ENCODE measurements at regions not wholly inside any gene's neighbourhood (a gene's known extent, or its start where the extent isn't known, plus 50 kb on each side); places are given as distances from the start of the nearest gene placed in this dataset.
"Not testable (repeated sequence)": the region's sequence is repeated elsewhere in the genome, so short reads cannot be mapped to it uniquely, and the experiment has no call there.

DNA sequence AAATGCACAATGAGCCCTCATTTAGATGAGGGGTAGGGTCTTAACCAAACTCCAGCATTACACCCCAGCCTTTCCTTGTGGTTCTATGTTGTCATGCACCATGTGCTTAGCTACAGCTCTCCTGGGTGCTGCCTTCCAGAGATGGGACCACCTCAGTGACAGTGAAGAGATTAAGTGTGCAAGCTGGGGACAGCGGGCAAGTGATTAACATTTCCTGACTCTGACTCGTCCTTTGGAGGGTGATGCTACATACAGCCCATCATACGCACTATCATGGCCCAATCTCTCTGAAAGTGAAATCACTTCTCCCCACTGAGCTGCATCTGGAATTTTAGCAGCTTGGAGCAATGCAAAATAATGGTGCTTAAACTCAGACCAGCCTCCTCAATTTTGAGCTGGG lies 293.0 kb upstream of the PLGLB1 start:
- not testable (repeated sequence) for H3K27me3 ChIP-seq (replicated peaks; ENCODE audit: insufficient read depth); H3K4me3 ChIP-seq; H3K27ac ChIP-seq; H3K4me1 ChIP-seq (ENCODE audit: control insufficient read depth in 1 of 2, low read depth in 2 of 2); ATAC-seq (ENCODE audit: insufficient number of reproducible peaks, low FRiP score, low read depth); DNase-seq (ENCODE audit: low spot score); H3K9me3 ChIP-seq; H3K36me3 ChIP-seq

DNA sequence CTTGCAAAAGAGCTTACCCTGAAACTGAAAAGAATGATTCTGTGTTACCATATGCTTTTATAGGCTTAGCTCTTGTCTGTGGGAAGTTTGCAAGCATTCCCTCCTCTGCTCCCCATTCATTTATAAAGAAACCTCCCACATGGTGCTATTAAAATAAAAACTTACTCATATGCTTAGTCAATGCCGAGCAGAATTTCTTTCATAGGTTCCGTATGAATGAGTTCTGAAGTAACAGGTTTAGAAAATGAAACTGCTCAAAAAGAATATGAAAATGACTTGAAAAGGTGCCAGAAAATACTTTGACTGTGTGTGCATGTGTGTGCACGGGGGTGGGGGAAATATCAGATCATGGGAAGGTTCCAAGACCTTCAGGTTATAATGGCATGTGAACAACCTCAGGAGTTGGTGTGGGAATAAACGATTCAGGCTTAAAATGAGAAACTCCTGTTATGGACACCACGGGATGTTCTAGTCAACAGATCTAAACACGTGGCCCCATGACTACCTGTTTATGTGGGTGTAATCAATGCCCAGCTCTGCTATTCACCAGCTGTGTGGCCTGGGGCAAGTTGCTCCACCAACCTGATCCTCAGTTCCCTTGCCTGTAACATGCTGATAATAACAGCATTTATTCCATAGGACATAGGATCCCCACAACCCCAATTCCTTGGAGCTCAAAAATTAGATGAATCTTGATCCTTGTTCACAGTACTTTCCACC lies 293.7 kb upstream of the PLGLB1 start:
- DNase-seq (ENCODE audit: low spot score); H3K9me3 ChIP-seq; H3K36me3 ChIP-seq; H3K27me3 ChIP-seq (replicated peaks; ENCODE audit: insufficient read depth); ATAC-seq (ENCODE audit: insufficient number of reproducible peaks, low FRiP score, low read depth); H3K4me3 ChIP-seq; H3K27ac ChIP-seq; H3K4me1 ChIP-seq (ENCODE audit: control insufficient read depth in 1 of 2, low read depth in 2 of 2): not testable (repeated sequence)

DNA sequence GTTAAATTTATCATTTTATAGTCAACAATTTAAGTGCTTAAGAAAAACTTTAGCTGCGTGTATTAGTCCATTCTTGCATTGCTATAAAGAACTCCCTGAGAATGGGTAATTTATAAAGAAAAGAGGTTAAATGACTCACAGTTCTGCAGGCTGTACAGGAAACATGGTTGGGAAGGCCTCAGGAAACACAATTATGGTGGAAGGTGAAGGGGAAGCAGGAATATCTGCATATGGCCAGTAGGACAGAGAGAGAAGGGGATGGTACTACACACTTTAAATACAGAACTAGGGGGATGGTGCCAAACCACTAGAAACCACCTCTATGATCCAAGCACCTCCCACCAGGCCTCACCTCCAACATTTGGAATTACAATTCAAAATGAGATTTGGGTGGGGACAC lies 295.5 kb upstream of the PLGLB1 start:
- not testable (repeated sequence) for H3K27me3 ChIP-seq (replicated peaks; ENCODE audit: insufficient read depth); H3K36me3 ChIP-seq; H3K4me1 ChIP-seq (ENCODE audit: control insufficient read depth in 1 of 2, low read depth in 2 of 2); H3K27ac ChIP-seq; H3K4me3 ChIP-seq; H3K9me3 ChIP-seq; DNase-seq (ENCODE audit: low spot score); ATAC-seq (ENCODE audit: insufficient number of reproducible peaks, low FRiP score, low read depth)

DNA sequence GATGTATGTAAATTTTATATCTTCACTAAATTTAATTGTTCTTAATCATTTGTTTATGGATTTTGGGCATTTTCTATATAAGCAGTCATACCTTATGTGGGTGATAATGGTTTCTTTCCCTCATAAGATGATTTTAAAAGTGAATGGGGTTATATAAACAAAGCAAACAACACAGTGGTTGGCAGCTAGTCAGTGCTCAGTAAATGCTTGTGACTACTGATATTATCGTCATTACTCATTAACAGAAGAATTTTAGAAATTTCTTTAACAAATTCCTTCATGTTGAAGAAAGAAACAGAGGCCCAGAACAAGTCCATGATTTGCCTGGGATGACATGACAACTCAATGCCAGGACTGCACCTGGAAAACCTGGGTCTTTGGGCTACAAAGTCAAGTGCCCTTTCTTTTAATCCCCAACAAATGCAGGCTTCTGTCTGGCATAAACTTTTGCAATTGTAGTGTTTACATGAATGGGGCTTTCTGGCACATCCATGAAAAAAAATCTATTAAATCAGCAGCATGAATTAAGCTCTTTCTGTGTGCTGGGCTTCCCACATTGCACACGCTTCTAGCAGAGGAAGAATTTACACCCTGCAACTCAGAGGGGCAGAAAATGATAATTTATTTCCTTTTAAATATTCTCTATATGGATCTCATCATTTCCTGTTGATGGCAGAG lies 297.3 kb upstream of the PLGLB1 start:
- H3K27ac ChIP-seq; ATAC-seq (ENCODE audit: insufficient number of reproducible peaks, low FRiP score, low read depth): not testable (repeated sequence)

DNA sequence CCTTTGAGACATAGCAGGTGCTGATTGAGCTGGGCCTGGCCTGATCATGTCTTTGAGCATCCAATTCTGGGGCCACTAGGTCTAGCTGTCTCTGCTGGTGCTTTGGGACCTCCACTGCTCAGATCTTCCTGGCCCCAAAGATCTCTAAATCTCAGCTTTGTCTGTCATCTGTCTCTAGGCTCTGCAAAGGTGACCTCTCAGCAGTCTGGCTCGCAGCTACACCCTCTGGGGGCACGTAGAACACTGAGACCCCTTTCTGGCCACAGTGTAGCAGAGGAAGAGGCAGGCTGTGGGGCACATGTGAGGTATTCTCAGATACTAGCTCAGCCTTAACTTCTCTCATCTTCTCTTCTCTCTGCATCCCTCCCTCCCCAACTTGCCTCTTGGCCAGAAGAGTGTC lies 298.1 kb upstream of the PLGLB1 start:
- H3K27me3 ChIP-seq (replicated peaks; ENCODE audit: insufficient read depth); DNase-seq (ENCODE audit: low spot score); ATAC-seq (ENCODE audit: insufficient number of reproducible peaks, low FRiP score, low read depth): not testable (repeated sequence)

More for the DNA sequence above, 297.3 kb upstream of the PLGLB1 start:
- not testable (repeated sequence) for H3K36me3 ChIP-seq; H3K4me3 ChIP-seq; DNase-seq (ENCODE audit: low spot score); H3K9me3 ChIP-seq; H3K4me1 ChIP-seq (ENCODE audit: control insufficient read depth in 1 of 2, low read depth in 2 of 2); H3K27me3 ChIP-seq (replicated peaks; ENCODE audit: insufficient read depth)

DNA sequence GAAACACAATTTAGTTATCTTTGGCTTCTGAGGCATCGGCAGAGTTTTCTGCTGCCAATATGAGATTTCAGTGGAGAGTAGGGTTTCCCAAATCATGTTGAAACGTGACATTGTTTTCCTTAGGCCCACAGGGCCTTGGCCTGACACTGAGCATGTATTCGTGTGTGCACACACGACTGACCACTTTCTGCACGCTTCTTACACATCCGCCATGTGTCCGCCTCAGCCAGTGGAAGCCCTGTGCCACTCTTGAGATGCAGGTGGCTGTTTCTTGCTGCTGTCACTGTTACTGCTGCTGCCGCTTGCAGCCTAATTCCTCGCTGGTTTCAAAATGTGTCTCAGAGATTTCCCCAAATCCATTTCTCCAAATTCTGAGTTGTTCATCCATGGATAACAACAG lies 299.6 kb upstream of the PLGLB1 start:
- not testable (repeated sequence) for H3K27me3 ChIP-seq (replicated peaks; ENCODE audit: insufficient read depth); H3K4me1 ChIP-seq (ENCODE audit: control insufficient read depth in 1 of 2, low read depth in 2 of 2); ATAC-seq (ENCODE audit: insufficient number of reproducible peaks, low FRiP score, low read depth); H3K36me3 ChIP-seq; H3K4me3 ChIP-seq; H3K9me3 ChIP-seq; DNase-seq (ENCODE audit: low spot score); H3K27ac ChIP-seq

More for the DNA sequence above, 298.1 kb upstream of the PLGLB1 start:
- not testable (repeated sequence) for H3K36me3 ChIP-seq; H3K9me3 ChIP-seq; H3K27ac ChIP-seq; H3K4me3 ChIP-seq; H3K4me1 ChIP-seq (ENCODE audit: control insufficient read depth in 1 of 2, low read depth in 2 of 2)

DNA sequence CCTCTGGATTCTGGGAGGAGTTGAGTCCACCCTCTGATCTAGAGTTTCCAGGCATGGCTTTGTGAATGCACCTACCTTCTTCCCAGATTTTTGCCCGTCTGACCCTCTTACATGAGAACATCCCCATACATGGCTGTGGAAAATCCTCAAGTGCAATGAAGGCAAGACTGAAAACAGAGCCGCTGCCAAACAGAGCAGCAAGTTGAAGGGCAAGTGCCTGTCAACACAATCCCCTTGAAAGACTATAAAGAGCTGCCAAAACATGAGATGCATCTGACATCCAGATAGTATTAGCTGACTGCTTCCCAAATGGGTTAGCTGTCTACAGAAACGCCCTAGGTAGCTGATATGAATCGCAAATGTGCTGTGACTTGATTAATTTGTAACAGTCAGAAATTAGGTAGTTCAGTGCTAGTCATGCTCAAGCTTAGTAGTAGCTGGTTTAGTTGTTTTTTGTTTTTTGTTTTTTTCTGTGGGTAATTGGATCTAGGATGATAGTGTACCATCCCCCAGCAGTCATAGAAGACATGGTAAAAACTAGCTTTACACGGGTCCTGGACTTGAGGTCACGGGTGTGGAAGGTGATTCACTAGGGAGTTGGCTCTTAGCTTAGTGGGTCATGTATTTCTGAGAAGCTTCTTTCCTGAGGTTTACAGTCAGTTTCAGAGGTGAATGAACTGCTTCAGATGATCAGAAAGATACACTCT lies 302.8 kb upstream of the PLGLB1 start:
- not testable (repeated sequence) for H3K27me3 ChIP-seq (replicated peaks; ENCODE audit: insufficient read depth); H3K4me3 ChIP-seq; H3K4me1 ChIP-seq (ENCODE audit: control insufficient read depth in 1 of 2, low read depth in 2 of 2); DNase-seq (ENCODE audit: low spot score); ATAC-seq (ENCODE audit: insufficient number of reproducible peaks, low FRiP score, low read depth); H3K36me3 ChIP-seq; H3K27ac ChIP-seq; H3K9me3 ChIP-seq

DNA sequence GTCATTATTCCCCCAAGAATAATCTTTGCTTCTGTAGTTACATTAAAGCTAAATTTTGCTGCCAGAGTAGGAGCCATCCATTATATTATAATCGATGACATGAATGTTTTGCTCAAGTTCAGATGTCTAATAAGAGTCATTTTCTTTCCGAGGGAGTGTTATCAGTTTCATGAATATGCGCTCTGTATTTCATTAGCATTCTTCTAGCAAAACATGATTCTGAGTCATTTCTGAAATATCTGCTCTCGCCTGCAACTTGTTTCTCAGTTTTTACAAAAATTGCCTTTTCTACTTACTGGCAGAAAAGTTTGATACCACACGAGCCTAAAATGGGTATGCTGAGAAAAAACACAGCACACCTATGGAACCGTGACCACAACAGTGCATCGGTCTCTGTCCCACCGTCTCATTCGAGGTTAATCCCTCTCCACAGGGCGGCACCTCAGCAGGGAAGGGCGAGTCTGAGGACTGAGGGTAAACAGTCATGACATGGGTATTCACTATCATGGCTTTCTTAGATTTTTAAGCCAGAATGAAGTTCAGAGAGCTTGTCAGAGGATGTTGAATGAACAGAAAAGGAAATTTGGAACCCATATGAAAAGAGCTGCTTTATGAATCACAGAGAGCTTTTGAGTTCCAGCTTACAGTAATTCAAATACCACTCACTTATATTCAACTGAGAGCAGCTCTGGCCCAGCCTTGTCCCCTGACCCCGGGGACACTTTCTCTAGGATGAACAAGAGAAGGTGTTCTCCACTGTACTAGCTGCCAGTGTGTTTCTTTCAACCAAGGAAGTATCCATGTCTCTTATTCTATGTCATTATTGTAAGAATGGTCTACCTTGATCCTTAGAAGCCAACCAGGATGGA lies 303.6 kb upstream of the PLGLB1 start:
- H3K4me1 ChIP-seq (ENCODE audit: control insufficient read depth in 1 of 2, low read depth in 2 of 2); H3K4me3 ChIP-seq; H3K27me3 ChIP-seq (replicated peaks; ENCODE audit: insufficient read depth); ATAC-seq (ENCODE audit: insufficient number of reproducible peaks, low FRiP score, low read depth); H3K27ac ChIP-seq; H3K9me3 ChIP-seq; DNase-seq (ENCODE audit: low spot score); H3K36me3 ChIP-seq: not testable (repeated sequence)

DNA sequence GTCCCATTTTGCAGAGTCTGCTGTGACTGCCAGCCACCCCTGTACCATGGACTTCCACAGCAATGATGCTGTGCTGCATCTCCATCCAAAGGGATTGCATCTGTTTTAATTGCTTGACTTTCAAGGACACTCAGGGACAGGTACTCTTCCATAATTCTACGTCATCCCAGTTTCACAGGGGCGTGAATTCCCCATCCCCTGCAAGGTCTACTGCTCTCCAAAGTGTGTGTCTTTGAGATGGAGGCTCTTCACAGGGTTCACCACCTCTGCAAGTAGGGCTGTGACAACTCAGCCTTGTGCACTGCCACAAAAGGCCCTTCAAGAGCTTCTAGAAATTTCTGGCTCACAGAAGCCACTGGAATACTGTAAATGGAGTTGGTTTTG lies 304.3 kb upstream of the PLGLB1 start:
- H3K4me3 ChIP-seq; ATAC-seq (ENCODE audit: insufficient number of reproducible peaks, low FRiP score, low read depth); H3K9me3 ChIP-seq; H3K36me3 ChIP-seq; H3K27ac ChIP-seq; DNase-seq (ENCODE audit: low spot score); H3K27me3 ChIP-seq (replicated peaks; ENCODE audit: insufficient read depth); H3K4me1 ChIP-seq (ENCODE audit: control insufficient read depth in 1 of 2, low read depth in 2 of 2): not testable (repeated sequence)

DNA sequence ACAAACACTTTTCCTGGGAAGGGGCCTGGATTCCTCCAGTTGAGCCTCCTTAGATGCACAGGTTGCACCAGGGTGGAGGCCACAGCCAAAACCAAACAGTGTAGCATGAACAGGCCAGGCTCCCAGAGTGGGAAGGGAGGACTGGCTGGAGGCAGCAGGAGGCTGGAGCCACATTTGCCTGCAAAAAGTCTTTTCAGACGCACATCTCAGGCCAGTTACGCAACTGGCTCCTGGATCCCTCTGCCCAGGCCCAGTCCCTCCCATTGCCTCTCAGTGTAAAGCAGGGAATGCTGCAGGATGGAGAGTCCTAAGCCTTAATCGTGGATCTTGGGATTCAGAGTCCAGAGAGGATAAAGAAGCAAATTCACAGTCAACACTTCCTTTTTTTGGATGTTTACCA lies 305.1 kb upstream of the PLGLB1 start:
- DNase-seq (ENCODE audit: low spot score); ATAC-seq (ENCODE audit: insufficient number of reproducible peaks, low FRiP score, low read depth); H3K9me3 ChIP-seq; H3K36me3 ChIP-seq; H3K27ac ChIP-seq; H3K4me3 ChIP-seq; H3K27me3 ChIP-seq (replicated peaks; ENCODE audit: insufficient read depth); H3K4me1 ChIP-seq (ENCODE audit: control insufficient read depth in 1 of 2, low read depth in 2 of 2): not testable (repeated sequence)

DNA sequence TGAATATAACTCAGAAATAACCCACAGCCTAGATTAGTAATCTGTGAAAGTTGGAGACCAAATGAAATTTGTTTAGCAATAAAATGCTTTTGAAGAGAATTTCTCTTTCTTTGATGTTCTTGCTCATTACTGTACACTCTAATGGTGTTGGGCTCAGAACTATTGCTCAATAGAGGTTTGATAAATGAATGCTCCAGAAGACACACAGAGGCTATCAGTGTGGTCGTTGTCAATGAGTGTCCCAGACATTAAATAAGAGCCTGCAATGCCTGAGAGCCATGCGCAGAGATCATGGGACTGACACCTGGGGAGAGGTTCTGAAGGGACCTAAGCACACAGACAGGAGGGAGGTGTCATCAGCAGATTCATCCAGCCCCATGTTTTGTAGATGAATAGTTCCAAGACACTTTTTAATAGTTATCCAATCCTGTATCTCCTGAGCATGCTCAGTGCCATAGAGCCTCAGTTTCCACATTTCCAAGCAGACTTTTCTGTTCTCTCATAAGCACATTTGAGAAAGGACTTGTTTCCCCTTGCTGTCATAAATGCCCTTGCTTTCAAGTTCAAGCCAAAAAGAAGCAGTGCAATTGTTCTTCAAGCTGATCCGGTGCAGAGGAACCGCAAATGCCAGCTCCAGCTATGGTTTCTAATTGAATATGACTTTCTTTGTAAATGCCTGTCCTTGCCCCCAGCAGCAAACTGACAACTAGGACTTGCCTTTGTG lies 306.2 kb upstream of the PLGLB1 start:
- not testable (repeated sequence) for DNase-seq (ENCODE audit: low spot score); H3K36me3 ChIP-seq; H3K9me3 ChIP-seq; H3K4me1 ChIP-seq (ENCODE audit: control insufficient read depth in 1 of 2, low read depth in 2 of 2); H3K27ac ChIP-seq; ATAC-seq (ENCODE audit: insufficient number of reproducible peaks, low FRiP score, low read depth); H3K27me3 ChIP-seq (replicated peaks; ENCODE audit: insufficient read depth); H3K4me3 ChIP-seq

Data from thoracic aorta (tissue), 2 donors.